H54 (cell line): ENCODE measurements at regions not wholly inside any gene's neighbourhood (a gene's known extent, or its start where the extent isn't known, plus 50 kb on each side); places are given as distances from the start of the nearest gene placed in this dataset.

Experiments used
- DNase-seq: peaks from one replicate; pipeline ENCODE4 v3.0.0; 2011; ENCODE audit warnings: low spot score, mixed read lengths; ENCODE audit not compliant: insufficient read length
- FAIRE-seq: peaks from 3 replicates; lab custom pipeline; 2011; peaks lifted over from hg19 to GRCh38; lab: Jason Lieb, UNC
- POLR2A ChIP-seq: IDR thresholded peaks from 2 replicates; pipeline ENCODE4 v1.6.1; 2011; ENCODE audit warnings: low read depth, mild to moderate bottlenecking, low read length

- FAIRE-seq = no peak
- TF ChIP-seq POLR2A = no peak
- no peak for DNase-seq
Observed at GRCh38 chr14:104343690-104344640, 205.6 kb downstream of the KIF26A start.

GRCh38 chr14:104344818-104345620 lies 206.6 kb downstream of the KIF26A start:
- FAIRE-seq (no peak), DNase-seq (no peak)
- TF ChIP-seq POLR2A = no peak

DNA sequence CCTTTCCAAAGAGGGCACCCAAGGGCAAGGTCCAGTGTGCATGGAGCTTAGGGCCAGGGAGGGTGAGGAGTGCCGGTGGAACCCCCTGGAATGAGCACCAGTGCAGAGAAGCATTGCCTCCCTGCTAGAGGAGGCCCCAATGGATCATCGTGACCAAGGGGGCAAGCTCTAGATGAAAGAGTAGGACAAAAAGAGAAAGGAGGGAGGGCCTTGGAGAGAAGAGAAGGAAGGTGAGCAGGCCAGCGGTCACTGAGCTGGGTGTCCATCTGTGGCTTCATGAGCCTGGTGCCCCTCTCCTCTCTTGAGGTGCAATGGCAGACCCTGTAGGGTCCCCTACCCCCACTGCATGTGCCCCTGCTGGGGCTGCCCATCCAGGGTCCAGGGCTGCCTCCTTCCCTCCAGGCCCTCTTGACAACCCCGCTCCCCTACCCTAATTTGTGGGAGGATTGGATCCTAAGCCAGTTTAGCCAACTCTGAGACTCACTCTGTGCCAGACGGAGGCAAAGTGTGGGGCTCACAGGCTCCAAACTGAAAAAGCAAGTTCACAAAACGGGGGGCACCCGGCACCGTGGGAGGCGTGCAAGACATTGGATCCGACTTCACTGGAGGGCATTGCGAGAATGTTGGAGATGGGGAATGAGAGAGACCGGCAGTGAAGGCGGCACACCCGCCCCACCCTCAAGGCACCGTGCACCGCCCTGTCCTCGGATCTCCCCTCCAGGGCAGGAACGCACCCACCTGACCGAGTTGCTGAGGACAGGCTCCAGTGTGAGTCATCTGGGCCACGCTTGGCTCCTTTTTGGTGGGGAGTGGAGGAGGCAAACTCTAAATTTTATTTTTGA lies 207.5 kb downstream of the KIF26A start:
- TF ChIP-seq POLR2A = no peak
- no peak for FAIRE-seq
- no peak for DNase-seq

DNA sequence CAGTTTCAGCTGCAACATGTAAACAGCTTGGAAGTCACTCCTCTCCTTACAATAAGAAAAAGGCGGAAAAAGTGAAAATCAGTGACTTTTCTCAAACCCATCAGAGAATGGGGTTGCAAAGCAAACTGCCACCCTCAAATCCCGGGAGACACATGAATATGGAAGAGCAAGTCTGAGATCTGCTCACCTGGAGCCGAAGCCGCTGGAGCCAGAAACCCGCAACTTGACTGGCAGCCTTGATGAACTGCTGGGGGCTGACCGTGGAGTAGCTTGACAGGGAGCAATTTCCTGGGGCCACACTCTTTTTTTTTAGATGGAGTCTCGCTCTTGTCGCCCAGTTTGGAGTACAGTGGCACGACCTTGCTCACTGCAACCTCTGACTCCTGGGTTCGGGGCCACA lies 208.2 kb downstream of the KIF26A start:
- DNase-seq (no peak), FAIRE-seq (no peak)
- TF ChIP-seq POLR2A = no peak

DNA sequence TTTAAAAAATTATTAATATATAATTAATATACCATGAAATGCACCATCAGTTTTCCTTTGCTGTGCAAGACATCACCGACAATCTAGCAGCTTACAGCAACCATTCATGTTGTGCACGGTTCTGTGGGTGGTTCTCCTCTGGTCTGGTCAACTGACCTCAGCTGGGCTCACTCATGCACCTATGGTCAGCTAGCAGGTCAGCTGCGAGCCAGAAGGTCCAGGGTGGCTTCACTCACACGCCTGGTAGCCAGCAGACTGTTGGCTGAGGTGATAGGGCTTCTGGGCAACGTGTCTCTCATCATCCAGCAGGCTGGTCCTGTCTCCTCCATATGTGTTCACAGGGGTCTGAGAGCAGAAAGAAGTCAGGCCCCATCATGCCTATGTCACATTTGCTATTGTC lies 210.4 kb downstream of the KIF26A start:
- TF ChIP-seq POLR2A = no peak
- DNase-seq = no peak
- FAIRE-seq = no peak

- no peak for FAIRE-seq
- no peak for TF ChIP-seq POLR2A
Observed at GRCh38 chr14:104349950-104350349, 211.6 kb downstream of the KIF26A start.

GRCh38 chr14:104350463-104351185 lies 212.2 kb downstream of the KIF26A start:
- FAIRE-seq (no peak), DNase-seq (no peak)
- no peak for TF ChIP-seq POLR2A

More at GRCh38 chr14:104349950-104350349, 211.6 kb downstream of the KIF26A start:
- no peak for DNase-seq

- DNase-seq (no peak), FAIRE-seq (no peak)
- no peak for TF ChIP-seq POLR2A
Observed at GRCh38 chr14:104351849-104352492, 213.6 kb downstream of the KIF26A start.

GRCh38 chr14:104352493-104353220 lies 214.3 kb downstream of the KIF26A start:
- DNase-seq (no peak), FAIRE-seq (no peak)
- no peak for TF ChIP-seq POLR2A

GRCh38 chr14:104353221-104353920 lies 215.0 kb downstream of the KIF26A start:
- no peak for FAIRE-seq
- no peak for DNase-seq
- TF ChIP-seq POLR2A = no peak

- FAIRE-seq = no peak
- no peak for DNase-seq
- TF ChIP-seq POLR2A = no peak
Observed at GRCh38 chr14:104353921-104354701, 215.7 kb downstream of the KIF26A start.
